Gastrocnemius medialis (tissue), 4 donors: ENCODE measurements at regions not wholly inside any gene's neighbourhood (a gene's known extent, or its start where the extent isn't known, plus 50 kb on each side); places are given as distances from the start of the nearest gene placed in this dataset.

Experiments used
- POLR2A ChIP-seq, 2 donors: fragments of 450-650 bp; IDR thresholded peaks; one replicate each; pipeline ENCODE4 v1.6.1; 2017; ENCODE audit warnings: antibody characterized with exemption in 2 of 2, mild to moderate bottlenecking in 2 of 2, moderate library complexity in 2 of 2
- TF ChIP-seq, protein P1 (sequence below), 5 experiments: fragments of 450-650 bp in 3 of 5; fragments of 200-600 bp in 2 of 5; sonication (generic) in 2 of 5; IDR thresholded peaks in 4 of 5; conservative IDR thresholded peaks in 1 of 5; 1 replicate in 4 of 5; 2 replicates in 1 of 5; pipeline ENCODE4 v1.5.1; 2016 to 2019; ENCODE audit warnings: antibody characterized with exemption in 5 of 5, mild to moderate bottlenecking in 3 of 5, moderate library complexity in 3 of 5

DNA sequence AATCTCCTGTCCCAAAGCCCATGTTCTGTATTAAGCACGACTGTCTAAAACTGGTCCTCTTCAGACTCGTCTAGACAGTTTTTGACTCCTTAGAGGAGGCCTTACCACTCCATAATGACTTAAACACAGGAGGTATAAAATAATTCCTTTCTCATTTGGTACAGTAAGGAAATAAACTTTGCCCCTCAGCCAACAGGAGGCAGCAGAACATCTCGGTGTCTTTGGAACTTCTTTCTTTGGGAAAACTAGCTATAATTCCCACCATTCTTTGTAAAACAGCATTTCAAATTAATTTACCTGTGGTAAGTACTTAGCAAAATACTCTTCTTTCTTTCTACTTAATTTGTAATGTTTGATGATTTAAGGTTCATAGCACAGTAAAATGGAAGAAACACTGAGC is 292.7 kb upstream of the G2E3 start:
- TF ChIP-seq, protein P1, sequence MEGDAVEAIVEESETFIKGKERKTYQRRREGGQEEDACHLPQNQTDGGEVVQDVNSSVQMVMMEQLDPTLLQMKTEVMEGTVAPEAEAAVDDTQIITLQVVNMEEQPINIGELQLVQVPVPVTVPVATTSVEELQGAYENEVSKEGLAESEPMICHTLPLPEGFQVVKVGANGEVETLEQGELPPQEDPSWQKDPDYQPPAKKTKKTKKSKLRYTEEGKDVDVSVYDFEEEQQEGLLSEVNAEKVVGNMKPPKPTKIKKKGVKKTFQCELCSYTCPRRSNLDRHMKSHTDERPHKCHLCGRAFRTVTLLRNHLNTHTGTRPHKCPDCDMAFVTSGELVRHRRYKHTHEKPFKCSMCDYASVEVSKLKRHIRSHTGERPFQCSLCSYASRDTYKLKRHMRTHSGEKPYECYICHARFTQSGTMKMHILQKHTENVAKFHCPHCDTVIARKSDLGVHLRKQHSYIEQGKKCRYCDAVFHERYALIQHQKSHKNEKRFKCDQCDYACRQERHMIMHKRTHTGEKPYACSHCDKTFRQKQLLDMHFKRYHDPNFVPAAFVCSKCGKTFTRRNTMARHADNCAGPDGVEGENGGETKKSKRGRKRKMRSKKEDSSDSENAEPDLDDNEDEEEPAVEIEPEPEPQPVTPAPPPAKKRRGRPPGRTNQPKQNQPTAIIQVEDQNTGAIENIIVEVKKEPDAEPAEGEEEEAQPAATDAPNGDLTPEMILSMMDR (IDR thresholded peaks at IDR 0.05 in 4 of 5, conservative IDR thresholded peaks at IDR 0.05 in 1 of 5): no peak
- no peak for TF ChIP-seq POLR2A (IDR thresholded peaks at IDR 0.05)
